Erythroblast (primary cell): ENCODE measurements at regions not wholly inside any gene's neighbourhood (a gene's known extent, or its start where the extent isn't known, plus 50 kb on each side); places are given as distances from the start of the nearest gene placed in this dataset.

ENCODE experiments used
- DNase-seq, 2 experiments: peaks; one replicate each; lab custom pipeline; 2025; lab: John Stamatoyannopoulos, UW
- GATA1 ChIP-seq: IDR thresholded peaks from 2 replicates; pipeline ENCODE4 v1.6.1; 2011; ENCODE audit warnings: low read depth, mild to moderate bottlenecking, control low read depth, low read length, moderate library complexity
- POLR2A ChIP-seq: IDR thresholded peaks from 2 replicates; pipeline ENCODE4 v1.6.1; 2011; ENCODE audit warnings: mild to moderate bottlenecking, low read length

GRCh38 chr6:170044836-170045562 is 245.9 kb downstream of the DLL1 start:
- no peak for TF ChIP-seq GATA1
- DNase-seq = no peak

- DNase-seq = no peak
- no peak for TF ChIP-seq GATA1
- TF ChIP-seq POLR2A = no peak
Measured at GRCh38 chr6:170043881-170044790, 246.7 kb downstream of the DLL1 start.

GRCh38 chr6:170043150-170043819 is 247.6 kb downstream of the DLL1 start:
- TF ChIP-seq POLR2A (no peak), GATA1 (no peak)
- DNase-seq = no peak

- TF ChIP-seq POLR2A = no peak
- no peak for TF ChIP-seq GATA1
Measured at GRCh38 chr6:170042596-170043118, 248.2 kb downstream of the DLL1 start.

GRCh38 chr6:170042123-170042522 is 248.8 kb downstream of the DLL1 start:
- DNase-seq = no peak
- no peak for TF ChIP-seq POLR2A
- no peak for TF ChIP-seq GATA1

More at GRCh38 chr6:170042596-170043118, 248.2 kb downstream of the DLL1 start:
- DNase-seq = no peak

- no peak for DNase-seq
- TF ChIP-seq GATA1 (no peak), POLR2A (no peak)
Measured at GRCh38 chr6:170041526-170041925, 249.4 kb downstream of the DLL1 start.

GRCh38 chr6:170040906-170041305 is 250.0 kb downstream of the DLL1 start:
- DNase-seq = no peak
- no peak for TF ChIP-seq POLR2A
- no peak for TF ChIP-seq GATA1

GRCh38 chr6:170040115-170040500 is 250.8 kb downstream of the DLL1 start:
- DNase-seq = no peak
- TF ChIP-seq GATA1 (no peak), POLR2A (no peak)

- no peak for TF ChIP-seq GATA1
- TF ChIP-seq POLR2A = no peak
Measured at GRCh38 chr6:170039156-170040114, 251.4 kb downstream of the DLL1 start.

GRCh38 chr6:170038708-170039107 is 252.2 kb downstream of the DLL1 start:
- DNase-seq = no peak
- TF ChIP-seq POLR2A (no peak), GATA1 (no peak)

More at GRCh38 chr6:170039156-170040114, 251.4 kb downstream of the DLL1 start:
- no peak for DNase-seq

- no peak for DNase-seq
- TF ChIP-seq POLR2A (no peak), GATA1 (no peak)
Measured at GRCh38 chr6:170038251-170038650, 252.6 kb downstream of the DLL1 start.

- TF ChIP-seq GATA1 = no peak
- no peak for TF ChIP-seq POLR2A
- DNase-seq = no peak
Measured at GRCh38 chr6:170037541-170038250, 253.2 kb downstream of the DLL1 start.
